ENCODE measurements at regions not wholly inside any gene's neighbourhood (a gene's known extent, or its start where the extent isn't known, plus 50 kb on each side); places are given as distances from the start of the nearest gene placed in this dataset.
"Not testable (repeated sequence)": the region's sequence is repeated elsewhere in the genome, so short reads cannot be mapped to it uniquely, and the experiment has no call there.

- Histone ChIP-seq H3K9me3 (ENCODE audit: control insufficient read depth, insufficient read depth, low read length) (no peaks in the 10 kb centered on the region), H3K9ac (ENCODE audit: low read depth, low read length) (no peak overlapping the region), H3K36me3 (ENCODE audit: insufficient read depth, low read length) (no peaks in the 10 kb centered on the region; the same call in 1 of the 2 replicates), H3K4me1 (ENCODE audit: insufficient read depth, low read length) (no peaks in the 10 kb centered on the region)
Observed at GRCh38 chr1:73356485-73356884, 841.5 kb downstream of the LRRIQ3 start.

- Histone ChIP-seq H3K4me1 (ENCODE audit: insufficient read depth, low read length) (no peaks in the 10 kb centered on the region), H3K9me3 (ENCODE audit: control insufficient read depth, insufficient read depth, low read length) (no peaks in the 10 kb centered on the region; the same call in 1 of the 2 replicates), H3K36me3 (ENCODE audit: insufficient read depth, low read length) (no peaks in the 10 kb centered on the region)
Observed at GRCh38 chr1:73343947-73344346, 854.0 kb downstream of the LRRIQ3 start.

GRCh38 chr1:73333847-73334503, 864.0 kb downstream of the LRRIQ3 start:
- peaks cover 2% of the 10 kb centered on the region; the same call in 1 of the 2 replicates for H3K9me3 ChIP-seq (ENCODE audit: control insufficient read depth, insufficient read depth, low read length)
- no peaks in the 10 kb centered on the region for H3K4me1 ChIP-seq (ENCODE audit: insufficient read depth, low read length)
- no peaks in the 10 kb centered on the region for H3K36me3 ChIP-seq (ENCODE audit: insufficient read depth, low read length)
- no peak overlapping the region for H3K9ac ChIP-seq (ENCODE audit: low read depth, low read length)

More at GRCh38 chr1:73343947-73344346, 854.0 kb downstream of the LRRIQ3 start:
- H3K9ac ChIP-seq (ENCODE audit: low read depth, low read length): no peak overlapping the region

- H3K4me1 ChIP-seq (ENCODE audit: insufficient read depth, low read length): no peaks in the 10 kb centered on the region
- H3K36me3 ChIP-seq (ENCODE audit: insufficient read depth, low read length): no peaks in the 10 kb centered on the region
- H3K9ac ChIP-seq (ENCODE audit: low read depth, low read length): no peak overlapping the region
- peaks cover 2% of the 10 kb centered on the region; the same call in 1 of the 2 replicates for H3K9me3 ChIP-seq (ENCODE audit: control insufficient read depth, insufficient read depth, low read length)
Observed at GRCh38 chr1:73331726-73332125, 866.2 kb downstream of the LRRIQ3 start.

- Histone ChIP-seq H3K9me3 (ENCODE audit: control insufficient read depth, insufficient read depth, low read length) (peaks cover 2% of the 10 kb centered on the region; the same call in 1 of the 2 replicates), H3K4me1 (ENCODE audit: insufficient read depth, low read length) (no peaks in the 10 kb centered on the region), H3K36me3 (ENCODE audit: insufficient read depth, low read length) (no peaks in the 10 kb centered on the region), H3K9ac (ENCODE audit: low read depth, low read length) (no peak overlapping the region)
Observed at GRCh38 chr1:73327998-73328397, 870.0 kb downstream of the LRRIQ3 start.

- Histone ChIP-seq H3K36me3 (ENCODE audit: insufficient read depth, low read length) (no peaks in the 10 kb centered on the region), H3K4me1 (ENCODE audit: insufficient read depth, low read length) (no peaks in the 10 kb centered on the region), H3K9me3 (ENCODE audit: control insufficient read depth, insufficient read depth, low read length) (peaks cover 2% of the 10 kb centered on the region; the same call in 1 of the 2 replicates), H3K9ac (ENCODE audit: low read depth, low read length) (no peak overlapping the region)
Observed at GRCh38 chr1:73327180-73327793, 870.7 kb downstream of the LRRIQ3 start.

- no peaks in the 10 kb centered on the region for H3K36me3 ChIP-seq (ENCODE audit: insufficient read depth, low read length)
- no peaks in the 10 kb centered on the region for H3K4me1 ChIP-seq (ENCODE audit: insufficient read depth, low read length)
- H3K9ac ChIP-seq (ENCODE audit: low read depth, low read length): no peak overlapping the region
- peaks cover 2% of the 10 kb centered on the region; the same call in 1 of the 2 replicates for H3K9me3 ChIP-seq (ENCODE audit: control insufficient read depth, insufficient read depth, low read length)
Observed at GRCh38 chr1:73326663-73327062, 871.3 kb downstream of the LRRIQ3 start.

GRCh38 chr1:73310797-73311381, 887.1 kb downstream of the LRRIQ3 start:
- Histone ChIP-seq H3K9ac (ENCODE audit: low read depth, low read length) (no peak overlapping the region), H3K4me1 (ENCODE audit: insufficient read depth, low read length) (peaks cover 8% of the 10 kb centered on the region; the same call in 1 of the 2 replicates), H3K9me3 (ENCODE audit: control insufficient read depth, insufficient read depth, low read length) (no peaks in the 10 kb centered on the region), H3K36me3 (ENCODE audit: insufficient read depth, low read length) (no peaks in the 10 kb centered on the region)

- no peaks in the 10 kb centered on the region for H3K9me3 ChIP-seq (ENCODE audit: control insufficient read depth, insufficient read depth, low read length)
- H3K36me3 ChIP-seq (ENCODE audit: insufficient read depth, low read length): no peaks in the 10 kb centered on the region
- H3K4me1 ChIP-seq (ENCODE audit: insufficient read depth, low read length): peaks cover 8% of the 10 kb centered on the region; the same call in 1 of the 2 replicates
- no peak overlapping the region for H3K9ac ChIP-seq (ENCODE audit: low read depth, low read length)
Observed at GRCh38 chr1:73306899-73307555, 890.9 kb downstream of the LRRIQ3 start.

- H3K36me3 ChIP-seq (ENCODE audit: insufficient read depth, low read length): no peaks in the 10 kb centered on the region
- no peaks in the 10 kb centered on the region for H3K4me1 ChIP-seq (ENCODE audit: insufficient read depth, low read length)
- no peak overlapping the region for H3K9ac ChIP-seq (ENCODE audit: low read depth, low read length)
- peaks cover 6% of the 10 kb centered on the region for H3K9me3 ChIP-seq (ENCODE audit: control insufficient read depth, insufficient read depth, low read length)
Observed at GRCh38 chr1:73273886-73274285, 924.1 kb downstream of the LRRIQ3 start.

GRCh38 chr1:73245196-73245595, 952.8 kb downstream of the LRRIQ3 start:
- not testable (repeated sequence) for H3K9ac ChIP-seq (ENCODE audit: low read depth, low read length); H3K4me1 ChIP-seq (ENCODE audit: insufficient read depth, low read length); H3K36me3 ChIP-seq (ENCODE audit: insufficient read depth, low read length); H3K9me3 ChIP-seq (ENCODE audit: control insufficient read depth, insufficient read depth, low read length)

- peaks cover 2% of the 10 kb centered on the region; the same call in 1 of the 2 replicates for H3K9me3 ChIP-seq (ENCODE audit: control insufficient read depth, insufficient read depth, low read length)
- H3K36me3 ChIP-seq (ENCODE audit: insufficient read depth, low read length): no peaks in the 10 kb centered on the region
- H3K4me1 ChIP-seq (ENCODE audit: insufficient read depth, low read length): no peaks in the 10 kb centered on the region
- H3K9ac ChIP-seq (ENCODE audit: low read depth, low read length): no peak overlapping the region
Observed at GRCh38 chr1:73218995-73219546, 936.7 kb upstream of the NEGR1 start.

GRCh38 chr1:73205294-73205973, 923.1 kb upstream of the NEGR1 start:
- H3K9ac ChIP-seq (ENCODE audit: low read depth, low read length): no peak overlapping the region
- H3K36me3 ChIP-seq (ENCODE audit: insufficient read depth, low read length): no peaks in the 10 kb centered on the region
- peaks cover 6% of the 10 kb centered on the region for H3K9me3 ChIP-seq (ENCODE audit: control insufficient read depth, insufficient read depth, low read length)

GRCh38 chr1:73197972-73198371, 915.6 kb upstream of the NEGR1 start:
- H3K36me3 ChIP-seq (ENCODE audit: insufficient read depth, low read length): no peaks in the 10 kb centered on the region
- H3K9me3 ChIP-seq (ENCODE audit: control insufficient read depth, insufficient read depth, low read length): no peaks in the 10 kb centered on the region; the same call in 1 of the 2 replicates
- no peak overlapping the region for H3K9ac ChIP-seq (ENCODE audit: low read depth, low read length)
- H3K4me1 ChIP-seq (ENCODE audit: insufficient read depth, low read length): no peaks in the 10 kb centered on the region

More at GRCh38 chr1:73205294-73205973, 923.1 kb upstream of the NEGR1 start:
- no peaks in the 10 kb centered on the region for H3K4me1 ChIP-seq (ENCODE audit: insufficient read depth, low read length)
